Right atrium auricular region (tissue), 2 donors: ENCODE measurements at regions not wholly inside any gene's neighbourhood (a gene's known extent, or its start where the extent isn't known, plus 50 kb on each side); places are given as distances from the start of the nearest gene placed in this dataset.

ENCODE experiments used
- DNase-seq: peaks from one replicate; pipeline ENCODE4 v3.0.0-alpha.2; 2019; ENCODE audit warnings: low spot score
- H3K27ac ChIP-seq, 2 donors: fragments of 200-600 bp; sonication (generic); 1 replicate in 1 of 2; 2 replicates in 1 of 2; pipeline ENCODE4 v1.5.1; 2016 to 2019
- H3K27me3 ChIP-seq, 2 donors: fragments of 200-600 bp; sonication (generic); one replicate each; pipeline versions ENCODE4 v1.5.1 to v1.6.0; 2017 to 2019
- H3K36me3 ChIP-seq: fragments of 200-600 bp; sonication (generic); one replicate; pipeline ENCODE4 v1.5.1; 2016
- H3K4me1 ChIP-seq, 2 donors: fragments of 200-600 bp; sonication (generic); one replicate each; pipeline versions ENCODE4 v1.5.1 to v1.6.0; 2017 to 2019
- H3K4me3 ChIP-seq, 2 donors: fragments of 200-600 bp; sonication (generic); 1 replicate in 1 of 2; 2 replicates in 1 of 2; pipeline ENCODE4 v1.5.1; 2017 to 2019; ENCODE audit warnings: mild to moderate bottlenecking in 1 of 2, moderate library complexity in 1 of 2
- H3K9me3 ChIP-seq, 2 donors: fragments of 200-600 bp; sonication (generic); one replicate each; pipeline ENCODE4 v1.5.1; 2019
- CTCF ChIP-seq, 2 donors: fragments of 200-600 bp; sonication (generic); IDR thresholded peaks; one replicate each; pipeline ENCODE4 v1.5.1; 2019; ENCODE audit warnings: antibody characterized with exemption in 2 of 2

- no peaks in the 10 kb centered on the region for H3K4me1 ChIP-seq
- H3K4me3 ChIP-seq, result no peak overlapping the region
- no peaks in the 10 kb centered on the region for H3K36me3 ChIP-seq
- H3K27me3 ChIP-seq, result no peaks in the 10 kb centered on the region
- TF ChIP-seq CTCF (IDR thresholded peaks at IDR 0.05), result no peak
- H3K27ac ChIP-seq, result no peak overlapping the region
- no peak for DNase-seq
- no peaks in the 10 kb centered on the region for H3K9me3 ChIP-seq
Measured at GRCh38 chr16:51051671-51052070, 99.4 kb downstream of the SALL1 start.

- TF ChIP-seq CTCF (IDR thresholded peaks at IDR 0.05), result no peak
- Histone ChIP-seq H3K9me3 (no peaks in the 10 kb centered on the region), H3K36me3 (no peaks in the 10 kb centered on the region), H3K27ac (no peak overlapping the region), H3K4me1 (no peaks in the 10 kb centered on the region), H3K4me3 (no peak overlapping the region), H3K27me3 (no peaks in the 10 kb centered on the region)
- no peak for DNase-seq
Measured at GRCh38 chr16:51050377-51050706, 100.7 kb downstream of the SALL1 start.

GRCh38 chr16:51049678-51050376 is 101.2 kb downstream of the SALL1 start:
- Histone ChIP-seq H3K27ac (no peak overlapping the region), H3K9me3 (no peaks in the 10 kb centered on the region), H3K27me3 (no peaks in the 10 kb centered on the region), H3K36me3 (no peaks in the 10 kb centered on the region), H3K4me1 (no peaks in the 10 kb centered on the region), H3K4me3 (no peak overlapping the region)
- no peak for TF ChIP-seq CTCF (IDR thresholded peaks at IDR 0.05)
- DNase-seq, result no peak

GRCh38 chr16:51049276-51049675 is 101.8 kb downstream of the SALL1 start:
- no peaks in the 10 kb centered on the region for H3K27me3 ChIP-seq
- no peak for TF ChIP-seq CTCF (IDR thresholded peaks at IDR 0.05)
- no peaks in the 10 kb centered on the region for H3K4me1 ChIP-seq
- H3K4me3 ChIP-seq, result no peak overlapping the region
- no peaks in the 10 kb centered on the region for H3K36me3 ChIP-seq
- H3K27ac ChIP-seq, result no peak overlapping the region
- no peak for DNase-seq
- H3K9me3 ChIP-seq, result no peaks in the 10 kb centered on the region

- Histone ChIP-seq H3K36me3 (no peaks in the 10 kb centered on the region), H3K4me1 (no peaks in the 10 kb centered on the region), H3K27me3 (no peaks in the 10 kb centered on the region), H3K4me3 (no peak overlapping the region), H3K9me3 (no peaks in the 10 kb centered on the region), H3K27ac (no peak overlapping the region)
- DNase-seq, result no peak
- no peak for TF ChIP-seq CTCF (IDR thresholded peaks at IDR 0.05)
Measured at GRCh38 chr16:51048544-51048943, 102.5 kb downstream of the SALL1 start.

GRCh38 chr16:51045794-51046193 is 105.3 kb downstream of the SALL1 start:
- Histone ChIP-seq H3K4me3 (no peak overlapping the region), H3K9me3 (no peaks in the 10 kb centered on the region), H3K4me1 (no peaks in the 10 kb centered on the region), H3K27ac (no peak overlapping the region), H3K36me3 (no peaks in the 10 kb centered on the region), H3K27me3 (no peaks in the 10 kb centered on the region)
- no peak for TF ChIP-seq CTCF (IDR thresholded peaks at IDR 0.05)
- DNase-seq, result no peak
